ENCODE measurements at regions not wholly inside any gene's neighbourhood (a gene's known extent, or its start where the extent isn't known, plus 50 kb on each side); places are given as distances from the start of the nearest gene placed in this dataset.

DNA sequence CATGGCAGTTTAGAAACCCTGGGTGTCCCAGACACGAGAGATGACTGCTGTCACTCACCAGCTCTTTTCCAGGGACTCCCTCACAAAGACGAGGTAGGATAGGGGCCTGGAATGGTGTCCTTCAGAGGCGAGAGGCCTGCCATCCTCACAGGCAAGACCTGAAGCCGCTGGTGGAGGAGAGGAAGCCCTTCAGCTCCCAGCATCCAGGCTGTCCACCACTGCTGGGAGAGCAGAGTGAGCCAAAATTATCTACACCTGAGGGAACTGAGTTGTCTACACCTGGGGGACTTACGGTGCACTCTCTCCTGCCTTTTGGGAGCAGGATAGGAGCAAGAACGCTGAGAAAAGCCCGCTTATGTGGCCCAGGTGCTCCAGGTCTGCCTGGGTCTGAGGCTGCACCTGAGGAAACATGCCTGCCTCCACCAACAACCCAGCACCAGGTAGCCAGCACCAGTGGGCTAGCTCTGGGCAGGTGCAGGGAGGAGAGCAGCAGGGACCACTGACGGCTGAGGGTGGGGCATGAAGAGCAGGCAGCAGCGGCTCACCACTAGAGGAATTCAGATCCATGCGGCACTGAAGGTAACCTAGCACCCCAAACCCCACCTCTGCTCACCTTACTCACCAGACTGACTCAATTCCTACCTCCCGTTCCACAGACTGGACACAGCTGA, 357.2 kb downstream of the SH2D4B start:
- Histone ChIP-seq H3K36me3 (ENCODE audit: control insufficient read depth in 2 of 2, insufficient read depth in 2 of 2, low read length in 1 of 2) (no peaks in the 10 kb centered on the region), H3K27me3 (ENCODE audit: control insufficient read depth in 2 of 2, insufficient read depth in 1 of 2, low read length in 1 of 2) (no peaks in the 10 kb centered on the region), H3K4me3 (ENCODE audit: low read length in 2 of 2) (no peak overlapping the region), H3K27ac (ENCODE audit: low read depth in 1 of 2, low read length in 1 of 2) (no peak overlapping the region), H3K4me1 (ENCODE audit: control insufficient read depth in 2 of 2, insufficient read depth in 2 of 2, low read length in 2 of 2) (no peaks in the 10 kb centered on the region), H3K9me3 (ENCODE audit: control insufficient read depth in 2 of 2, insufficient read depth in 1 of 2, low read length in 1 of 2) (no peaks in the 10 kb centered on the region)
- no peak for DNase-seq (ENCODE audit: low read depth in 6 of 9, low spot score in 9 of 9)
- 92% methylated on average over 11 of the region's 11 CpGs for WGBS

DNA sequence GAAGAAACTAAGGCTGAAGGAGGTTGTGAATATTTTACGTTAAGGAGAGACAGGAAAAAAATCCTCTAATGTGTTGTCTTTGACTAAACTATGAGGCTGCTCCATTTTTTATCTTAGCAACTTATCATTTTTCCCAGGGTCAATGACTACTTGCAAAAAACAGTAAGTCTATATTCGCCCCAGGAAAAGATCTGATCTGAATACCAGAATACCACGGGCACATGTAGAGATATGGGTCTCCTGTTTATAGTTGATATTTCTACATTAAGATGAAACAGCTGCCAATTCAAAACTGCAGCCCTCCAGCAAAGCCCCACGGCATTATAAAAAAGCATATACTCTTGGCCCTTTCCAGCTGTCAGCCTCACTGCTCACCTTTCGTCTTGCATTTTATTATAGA, 358.4 kb downstream of the SH2D4B start:
- Histone ChIP-seq H3K9me3 (ENCODE audit: control insufficient read depth in 2 of 2, insufficient read depth in 1 of 2, low read length in 1 of 2) (no peaks in the 10 kb centered on the region), H3K4me3 (ENCODE audit: low read length in 2 of 2) (no peak overlapping the region), H3K27ac (ENCODE audit: low read depth in 1 of 2, low read length in 1 of 2) (no peak overlapping the region), H3K4me1 (ENCODE audit: control insufficient read depth in 2 of 2, insufficient read depth in 2 of 2, low read length in 2 of 2) (no peaks in the 10 kb centered on the region), H3K36me3 (ENCODE audit: control insufficient read depth in 2 of 2, insufficient read depth in 2 of 2, low read length in 1 of 2) (no peaks in the 10 kb centered on the region), H3K27me3 (ENCODE audit: control insufficient read depth in 2 of 2, insufficient read depth in 1 of 2, low read length in 1 of 2) (no peaks in the 10 kb centered on the region)
- no peak for DNase-seq (ENCODE audit: low read depth in 6 of 9, low spot score in 9 of 9)
- WGBS, result 89% methylated on average over 5 of the region's 5 CpGs

DNA sequence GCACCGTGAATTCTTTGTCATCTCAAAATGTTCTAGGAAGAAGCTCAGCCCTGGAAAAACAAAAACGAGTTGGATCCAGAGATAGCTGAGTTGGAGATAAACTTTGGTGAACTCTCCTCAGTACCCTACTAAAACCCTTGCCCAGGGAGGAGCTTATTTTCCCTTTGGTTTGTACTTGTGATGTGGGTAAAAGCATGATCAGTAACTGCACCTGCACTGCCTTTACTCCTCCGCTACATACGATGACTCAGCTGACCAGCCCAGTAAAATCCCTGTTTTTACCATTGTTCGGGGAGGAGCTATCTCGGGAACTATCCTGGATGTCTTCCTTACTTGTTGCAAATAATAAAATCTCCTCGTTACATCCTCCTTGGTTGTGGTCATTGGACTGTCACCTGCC, 359.3 kb downstream of the SH2D4B start:
- Histone ChIP-seq H3K4me3 (ENCODE audit: low read length in 2 of 2) (no peak overlapping the region), H3K4me1 (ENCODE audit: control insufficient read depth in 2 of 2, insufficient read depth in 2 of 2, low read length in 2 of 2) (no peaks in the 10 kb centered on the region), H3K36me3 (ENCODE audit: control insufficient read depth in 2 of 2, insufficient read depth in 2 of 2, low read length in 1 of 2) (no peaks in the 10 kb centered on the region), H3K27ac (ENCODE audit: low read depth in 1 of 2, low read length in 1 of 2) (no peak overlapping the region), H3K27me3 (ENCODE audit: control insufficient read depth in 2 of 2, insufficient read depth in 1 of 2, low read length in 1 of 2) (no peaks in the 10 kb centered on the region), H3K9me3 (ENCODE audit: control insufficient read depth in 2 of 2, insufficient read depth in 1 of 2, low read length in 1 of 2) (no peaks in the 10 kb centered on the region)
- WGBS, result 89% methylated on average over 7 of the region's 7 CpGs
- no peak for DNase-seq (ENCODE audit: low read depth in 6 of 9, low spot score in 9 of 9)

DNA sequence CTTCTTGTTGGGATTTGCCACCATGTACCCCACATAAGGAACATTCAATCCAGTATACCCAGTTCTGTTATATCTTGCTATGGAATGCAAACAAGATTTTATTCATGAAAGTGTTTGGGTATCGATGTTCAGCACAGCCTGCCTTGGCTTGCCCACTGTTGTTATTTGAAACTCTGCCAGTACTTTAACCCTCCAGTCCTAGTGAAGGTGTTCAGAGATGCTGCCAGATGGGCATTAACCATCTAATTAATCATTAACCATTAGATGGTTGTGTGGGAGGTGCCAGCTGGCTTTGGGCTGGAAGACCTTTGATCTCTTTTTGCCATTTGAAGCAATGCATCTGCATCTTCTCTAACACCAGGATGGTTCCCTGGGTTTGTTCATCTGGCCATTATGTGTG, 363.0 kb downstream of the SH2D4B start:
- Histone ChIP-seq H3K27ac (ENCODE audit: low read depth in 1 of 2, low read length in 1 of 2) (no peak overlapping the region), H3K4me3 (ENCODE audit: low read length in 2 of 2) (no peak overlapping the region), H3K27me3 (ENCODE audit: control insufficient read depth in 2 of 2, insufficient read depth in 1 of 2, low read length in 1 of 2) (no peaks in the 10 kb centered on the region), H3K36me3 (ENCODE audit: control insufficient read depth in 2 of 2, insufficient read depth in 2 of 2, low read length in 1 of 2) (no peaks in the 10 kb centered on the region), H3K4me1 (ENCODE audit: control insufficient read depth in 2 of 2, insufficient read depth in 2 of 2, low read length in 2 of 2) (no peaks in the 10 kb centered on the region), H3K9me3 (ENCODE audit: control insufficient read depth in 2 of 2, insufficient read depth in 1 of 2, low read length in 1 of 2) (no peaks in the 10 kb centered on the region)
- DNase-seq (ENCODE audit: low read depth in 6 of 9, low spot score in 9 of 9), result no peak
- 95% methylated on average over 1 of the region's 1 CpG for WGBS

DNA sequence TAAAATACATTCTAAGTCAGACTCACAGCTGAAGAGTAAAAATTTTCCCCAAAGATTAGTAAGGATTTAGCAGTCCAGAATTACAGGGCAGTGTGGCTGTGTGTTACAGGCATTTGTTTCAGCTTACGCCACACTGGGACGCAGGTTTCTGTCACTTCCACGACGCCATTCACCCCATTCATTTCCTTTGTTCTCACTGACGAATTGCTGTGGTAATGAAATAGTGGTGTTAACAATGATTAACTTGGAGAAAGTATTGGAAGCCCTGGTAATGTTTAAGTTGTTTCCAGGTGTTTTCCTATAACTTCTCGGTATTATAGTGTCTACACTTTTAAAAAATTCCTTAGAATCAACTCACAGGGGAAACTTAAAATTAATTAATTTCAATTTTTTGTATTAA, 370.9 kb downstream of the SH2D4B start:
- Histone ChIP-seq H3K27me3 (ENCODE audit: control insufficient read depth in 2 of 2, insufficient read depth in 1 of 2, low read length in 1 of 2) (no peaks in the 10 kb centered on the region), H3K4me1 (ENCODE audit: control insufficient read depth in 2 of 2, insufficient read depth in 2 of 2, low read length in 2 of 2) (no peaks in the 10 kb centered on the region), H3K36me3 (ENCODE audit: control insufficient read depth in 2 of 2, insufficient read depth in 2 of 2, low read length in 1 of 2) (no peaks in the 10 kb centered on the region), H3K27ac (ENCODE audit: low read depth in 1 of 2, low read length in 1 of 2) (no peak overlapping the region), H3K4me3 (ENCODE audit: low read length in 2 of 2) (no peak overlapping the region), H3K9me3 (ENCODE audit: control insufficient read depth in 2 of 2, insufficient read depth in 1 of 2, low read length in 1 of 2) (no peaks in the 10 kb centered on the region)
- 77% methylated on average over 6 of the region's 6 CpGs for WGBS
- DNase-seq (ENCODE audit: low read depth in 6 of 9, low spot score in 9 of 9), result no peak

DNA sequence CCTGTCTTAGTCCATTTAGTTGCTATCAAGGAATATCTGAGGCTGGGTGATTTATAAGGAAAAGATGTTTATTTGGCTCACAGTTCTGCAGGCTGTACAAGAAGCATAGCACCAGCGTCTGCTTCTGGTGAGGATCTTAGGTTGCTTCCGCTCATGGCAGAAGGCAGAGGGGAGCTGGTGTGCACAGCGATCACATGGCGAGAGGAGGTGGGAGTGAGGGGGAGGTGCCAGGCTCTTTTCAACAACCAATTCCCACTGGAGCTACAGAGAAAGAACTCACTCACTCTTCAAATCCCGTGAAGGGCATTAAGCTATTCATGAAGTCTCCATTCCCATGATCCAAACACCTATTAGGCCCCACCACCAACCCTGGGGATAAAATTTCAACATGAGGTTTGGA, 371.6 kb downstream of the SH2D4B start:
- 91% methylated on average over 5 of the region's 5 CpGs for WGBS

DNA sequence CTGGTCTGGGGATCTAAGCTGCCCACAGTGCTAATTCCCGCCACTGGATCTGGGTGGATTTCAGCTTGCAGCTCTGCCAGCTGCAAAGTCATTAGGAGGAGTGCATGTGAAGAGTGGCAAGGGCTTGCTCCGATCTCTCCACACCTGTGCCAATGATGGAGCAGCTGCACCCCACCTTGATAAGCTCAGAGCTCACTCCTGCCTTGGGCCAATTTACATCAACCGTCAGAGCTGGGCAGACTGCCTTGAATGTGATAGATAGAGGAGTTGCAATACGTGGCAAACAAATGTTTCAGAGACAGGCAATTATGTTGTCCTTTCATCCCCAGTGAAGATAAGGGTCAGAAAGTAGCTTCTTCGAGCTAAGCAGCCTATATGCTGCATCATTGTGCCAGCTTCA, 379.9 kb downstream of the SH2D4B start:
- 80% methylated on average over 5 of the region's 5 CpGs for WGBS

More for the DNA sequence above, 371.6 kb downstream of the SH2D4B start:
- no peaks in the 10 kb centered on the region for H3K27me3 ChIP-seq (ENCODE audit: control insufficient read depth in 2 of 2, insufficient read depth in 1 of 2, low read length in 1 of 2)
- no peak overlapping the region for H3K27ac ChIP-seq (ENCODE audit: low read depth in 1 of 2, low read length in 1 of 2)
- no peak for DNase-seq (ENCODE audit: low read depth in 6 of 9, low spot score in 9 of 9)
- H3K36me3 ChIP-seq (ENCODE audit: control insufficient read depth in 2 of 2, insufficient read depth in 2 of 2, low read length in 1 of 2), result no peaks in the 10 kb centered on the region
- H3K4me1 ChIP-seq (ENCODE audit: control insufficient read depth in 2 of 2, insufficient read depth in 2 of 2, low read length in 2 of 2), result no peaks in the 10 kb centered on the region
- no peak overlapping the region for H3K4me3 ChIP-seq (ENCODE audit: low read length in 2 of 2)
- H3K9me3 ChIP-seq (ENCODE audit: control insufficient read depth in 2 of 2, insufficient read depth in 1 of 2, low read length in 1 of 2), result no peaks in the 10 kb centered on the region

DNA sequence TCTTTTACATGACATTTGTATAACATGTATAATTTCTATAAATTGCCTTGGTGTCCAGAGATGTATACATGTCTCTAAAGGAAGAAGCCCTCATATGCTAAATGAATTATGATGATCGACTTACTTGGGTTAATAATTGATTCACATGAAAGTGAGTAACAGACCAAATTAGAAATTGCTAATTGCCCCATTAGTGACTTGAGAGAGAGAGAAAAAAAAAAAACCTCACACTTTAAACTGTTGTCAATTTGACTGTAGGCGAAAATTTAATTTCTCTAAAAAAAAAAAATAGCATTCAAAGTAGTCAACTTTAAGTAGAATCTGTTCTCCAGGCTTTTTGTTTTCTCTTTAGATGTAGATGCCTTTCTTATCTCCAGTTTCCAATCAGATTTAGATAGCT, 383.3 kb downstream of the SH2D4B start:
- no peak overlapping the region for H3K4me3 ChIP-seq (ENCODE audit: low read length in 2 of 2)
- no peak for DNase-seq (ENCODE audit: low read depth in 6 of 9, low spot score in 9 of 9)
- 96% methylated on average over 2 of the region's 2 CpGs for WGBS
- H3K4me1 ChIP-seq (ENCODE audit: control insufficient read depth in 2 of 2, insufficient read depth in 2 of 2, low read length in 2 of 2), result no peaks in the 10 kb centered on the region
- no peak overlapping the region for H3K27ac ChIP-seq (ENCODE audit: low read depth in 1 of 2, low read length in 1 of 2)
- H3K27me3 ChIP-seq (ENCODE audit: control insufficient read depth in 2 of 2, insufficient read depth in 1 of 2, low read length in 1 of 2), result no peaks in the 10 kb centered on the region
- no peaks in the 10 kb centered on the region for H3K9me3 ChIP-seq (ENCODE audit: control insufficient read depth in 2 of 2, insufficient read depth in 1 of 2, low read length in 1 of 2)
- no peaks in the 10 kb centered on the region for H3K36me3 ChIP-seq (ENCODE audit: control insufficient read depth in 2 of 2, insufficient read depth in 2 of 2, low read length in 1 of 2)

More for the DNA sequence above, 379.9 kb downstream of the SH2D4B start:
- H3K36me3 ChIP-seq (ENCODE audit: control insufficient read depth in 2 of 2, insufficient read depth in 2 of 2, low read length in 1 of 2), result no peaks in the 10 kb centered on the region
- H3K4me3 ChIP-seq (ENCODE audit: low read length in 2 of 2), result no peak overlapping the region
- no peaks in the 10 kb centered on the region for H3K27me3 ChIP-seq (ENCODE audit: control insufficient read depth in 2 of 2, insufficient read depth in 1 of 2, low read length in 1 of 2)
- no peaks in the 10 kb centered on the region for H3K4me1 ChIP-seq (ENCODE audit: control insufficient read depth in 2 of 2, insufficient read depth in 2 of 2, low read length in 2 of 2)
- no peaks in the 10 kb centered on the region for H3K9me3 ChIP-seq (ENCODE audit: control insufficient read depth in 2 of 2, insufficient read depth in 1 of 2, low read length in 1 of 2)
- H3K27ac ChIP-seq (ENCODE audit: low read depth in 1 of 2, low read length in 1 of 2), result no peak overlapping the region
- no peak for DNase-seq (ENCODE audit: low read depth in 6 of 9, low spot score in 9 of 9)

DNA sequence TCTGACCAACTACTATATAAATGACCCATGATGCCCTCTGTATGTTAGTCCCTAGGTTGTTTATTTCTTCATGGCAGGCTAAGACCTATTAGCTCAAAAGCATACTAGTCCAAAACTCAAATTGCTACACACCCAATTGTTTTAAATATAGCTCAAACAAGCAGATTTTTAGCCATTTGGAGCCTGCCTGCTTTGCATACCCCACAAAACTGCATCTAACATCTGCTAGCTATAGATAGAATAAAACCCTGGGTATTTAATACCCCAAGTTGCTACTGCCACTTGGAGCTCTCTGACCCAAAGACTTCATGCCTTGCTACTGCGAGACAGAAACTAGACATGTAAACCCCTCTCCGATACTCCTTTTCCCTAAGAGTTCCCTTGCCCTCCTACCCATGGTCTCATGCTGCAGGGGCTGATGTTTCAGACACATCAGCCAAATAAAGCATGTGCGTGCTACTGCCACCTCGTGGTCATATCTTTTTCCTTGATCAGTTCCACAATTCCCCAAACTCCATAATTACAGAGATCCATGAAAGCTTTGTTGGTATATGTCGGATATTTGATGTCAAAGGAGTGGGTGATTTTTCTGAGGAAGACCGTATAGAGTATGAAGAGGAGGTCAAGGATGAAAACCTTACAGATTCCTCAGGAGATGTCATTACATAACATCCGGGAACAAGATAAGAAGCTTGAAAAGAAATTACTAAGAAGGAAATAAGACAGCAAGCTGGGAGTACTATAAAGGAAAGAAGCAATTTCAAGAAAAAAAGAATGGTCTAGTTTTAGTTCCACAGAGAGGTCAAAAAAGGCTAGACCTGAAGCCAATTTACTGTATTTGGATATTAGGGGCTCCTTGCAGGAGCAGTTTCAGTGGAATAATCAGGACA, 386.6 kb downstream of the SH2D4B start:
- peak in 5 of 9 donors; percentile 2 to 34 (median 24) for DNase-seq (ENCODE audit: low read depth in 6 of 9, low spot score in 9 of 9)

More for the DNA sequence above, 386.6 kb downstream of the SH2D4B start:
- Histone ChIP-seq H3K4me3 (ENCODE audit: low read length in 2 of 2) (no peak overlapping the region), H3K27ac (ENCODE audit: low read depth in 1 of 2, low read length in 1 of 2) (no peak overlapping the region), H3K9me3 (ENCODE audit: control insufficient read depth in 2 of 2, insufficient read depth in 1 of 2, low read length in 1 of 2) (no peaks in the 10 kb centered on the region), H3K4me1 (ENCODE audit: control insufficient read depth in 2 of 2, insufficient read depth in 2 of 2, low read length in 2 of 2) (no peaks in the 10 kb centered on the region), H3K27me3 (ENCODE audit: control insufficient read depth in 2 of 2, insufficient read depth in 1 of 2, low read length in 1 of 2) (no peaks in the 10 kb centered on the region), H3K36me3 (ENCODE audit: control insufficient read depth in 2 of 2, insufficient read depth in 2 of 2, low read length in 1 of 2) (no peaks in the 10 kb centered on the region)
- 76% methylated on average over 7 of the region's 7 CpGs for WGBS
